ENCODE measurements at regions not wholly inside any gene's neighbourhood (a gene's known extent, or its start where the extent isn't known, plus 50 kb on each side); places are given as distances from the start of the nearest gene placed in this dataset.

DNA sequence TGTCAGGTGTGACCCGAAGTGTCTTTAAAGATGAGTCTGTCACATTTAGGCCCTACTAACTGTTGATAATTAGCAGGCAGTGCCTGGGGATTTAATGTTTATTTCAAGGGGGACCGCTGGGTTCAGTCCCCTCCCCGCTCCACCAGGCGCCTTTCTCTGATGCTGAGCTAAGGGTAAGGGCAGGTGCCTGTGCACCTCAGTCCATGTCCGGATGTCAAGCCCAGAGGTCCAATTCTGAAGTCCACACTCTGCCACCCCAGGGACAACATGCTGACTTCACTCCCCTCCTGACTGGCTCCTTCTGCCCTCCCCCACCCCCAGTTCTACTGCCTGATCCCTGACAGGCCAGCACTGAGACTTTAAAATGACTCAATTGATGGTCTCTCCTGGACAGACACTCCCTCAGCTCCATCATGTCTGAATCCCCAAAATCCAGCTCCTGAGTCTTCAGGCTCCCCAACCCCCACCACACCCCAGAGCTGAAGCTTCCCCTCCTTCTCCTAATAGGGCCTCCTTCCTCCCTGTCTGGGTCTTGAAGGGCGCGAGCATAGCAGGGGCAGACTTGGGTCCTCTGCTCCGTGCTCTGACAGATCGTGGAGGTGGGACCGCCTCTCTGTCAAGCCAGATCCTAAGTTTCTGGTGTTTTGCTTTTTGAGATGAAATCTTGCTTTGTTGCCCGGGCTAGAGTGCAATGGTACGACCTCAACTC is 49.8 kb upstream of the ANO1 start:
- no peak for TF ChIP-seq CTCF (IDR thresholded peaks at IDR 0.05; ENCODE audit: low read depth, low read length)
- TF ChIP-seq EZH2phosphoT487 (IDR thresholded peaks at IDR 0.05; ENCODE audit: low read depth) = no peak
